ENCODE measurements at regions not wholly inside any gene's neighbourhood (a gene's known extent, or its start where the extent isn't known, plus 50 kb on each side); places are given as distances from the start of the nearest gene placed in this dataset.

DNA sequence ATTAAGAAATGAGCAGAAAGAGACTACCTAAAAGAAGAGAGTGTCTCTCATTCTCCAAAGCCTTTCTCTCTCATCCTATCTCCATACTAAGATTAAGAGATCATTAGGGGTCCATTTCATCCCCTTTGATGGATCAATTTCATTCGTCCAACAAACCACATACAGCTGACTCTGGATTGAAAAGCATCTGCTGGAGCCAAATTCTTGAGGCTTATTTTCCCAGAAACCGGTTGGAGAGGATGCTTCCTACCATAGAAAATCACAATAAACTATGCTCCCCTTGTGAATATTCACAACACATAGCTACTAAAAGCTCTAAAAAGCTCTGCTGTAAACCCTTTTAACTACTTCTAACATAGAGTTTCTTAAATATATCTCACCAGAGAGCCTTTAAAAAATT lies 755.0 kb upstream of the ZNF608 start:
- TF ChIP-seq CTCF (IDR thresholded peaks at IDR 0.05; ENCODE audit: partially characterized antibody, unreplicated experiment): no peak
- Mint-ChIP-seq H3K36me3 (ENCODE audit: unreplicated experiment) (no peaks in the 10 kb centered on the region), H3K4me3 (ENCODE audit: unreplicated experiment) (no peak overlapping the region), H3K9me3 (ENCODE audit: unreplicated experiment) (no peaks in the 10 kb centered on the region), H3K4me1 (ENCODE audit: low read depth, unreplicated experiment) (peaks cover 12% of the 10 kb centered on the region), H3K27me3 (ENCODE audit: unreplicated experiment) (no peaks in the 10 kb centered on the region), H3K27ac (ENCODE audit: unreplicated experiment) (no peak overlapping the region)
- DNase-seq: no peak

DNA sequence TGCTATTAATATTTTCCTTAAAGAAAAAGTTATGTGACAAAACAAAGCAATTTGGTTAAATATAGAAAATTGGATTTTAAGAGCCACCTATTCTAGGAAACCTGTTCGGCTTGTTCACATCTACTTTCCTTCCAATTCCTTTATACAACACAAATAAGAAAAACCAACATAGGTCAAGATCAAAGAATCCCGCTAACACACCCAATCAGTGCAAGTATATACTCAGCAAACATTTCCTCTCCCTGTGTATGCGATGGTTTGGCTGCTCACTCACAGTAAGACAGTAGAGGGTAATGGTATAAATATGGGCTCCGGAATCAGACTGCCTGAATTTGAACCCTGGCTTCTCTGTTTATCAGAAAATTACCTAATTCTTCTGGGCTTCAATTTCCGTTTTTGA lies 757.5 kb upstream of the ZNF608 start:
- Mint-ChIP-seq H3K36me3 (ENCODE audit: unreplicated experiment) (no peaks in the 10 kb centered on the region), H3K27ac (ENCODE audit: unreplicated experiment) (no peak overlapping the region), H3K4me1 (ENCODE audit: low read depth, unreplicated experiment) (peaks cover 10% of the 10 kb centered on the region), H3K27me3 (ENCODE audit: unreplicated experiment) (no peaks in the 10 kb centered on the region), H3K9me3 (ENCODE audit: unreplicated experiment) (peaks cover 1% of the 10 kb centered on the region), H3K4me3 (ENCODE audit: unreplicated experiment) (no peak overlapping the region)
- DNase-seq: no peak
- no peak for TF ChIP-seq CTCF (IDR thresholded peaks at IDR 0.05; ENCODE audit: partially characterized antibody, unreplicated experiment)

- TF ChIP-seq CTCF (IDR thresholded peaks at IDR 0.05; ENCODE audit: partially characterized antibody, unreplicated experiment): no peak
- DNase-seq: no peak
- Mint-ChIP-seq H3K36me3 (ENCODE audit: unreplicated experiment) (no peaks in the 10 kb centered on the region), H3K9me3 (ENCODE audit: unreplicated experiment) (peaks cover 1% of the 10 kb centered on the region), H3K4me1 (ENCODE audit: low read depth, unreplicated experiment) (peaks cover 4% of the 10 kb centered on the region), H3K27me3 (ENCODE audit: unreplicated experiment) (no peaks in the 10 kb centered on the region), H3K4me3 (ENCODE audit: unreplicated experiment) (no peak overlapping the region), H3K27ac (ENCODE audit: unreplicated experiment) (no peak overlapping the region)
These were observed 758.7 kb upstream of the ZNF608 start for GRCh38 chr5:125505115-125505514.

DNA sequence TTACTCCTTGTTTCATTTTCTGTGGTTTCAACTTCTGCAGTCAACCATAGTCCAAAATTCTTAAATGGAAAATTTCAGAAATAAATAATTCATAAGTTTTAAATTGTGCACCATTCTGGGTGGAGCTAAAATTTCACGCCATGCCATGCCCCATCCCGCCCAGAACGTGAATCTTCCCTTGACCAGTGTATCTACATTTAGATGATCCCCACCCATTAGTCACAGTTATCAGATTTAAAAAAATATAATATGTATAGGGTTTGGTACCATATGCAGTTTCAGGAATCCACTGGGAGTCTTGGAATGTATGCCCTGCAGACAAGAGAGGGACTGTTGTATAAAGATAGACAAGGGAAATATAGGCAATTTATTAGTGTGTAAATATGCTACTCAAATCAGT lies 759.7 kb upstream of the ZNF608 start:
- H3K36me3 Mint-ChIP-seq (ENCODE audit: unreplicated experiment): no peaks in the 10 kb centered on the region
- no peak overlapping the region for H3K27ac Mint-ChIP-seq (ENCODE audit: unreplicated experiment)
- peaks cover 1% of the 10 kb centered on the region for H3K9me3 Mint-ChIP-seq (ENCODE audit: unreplicated experiment)
- TF ChIP-seq CTCF (IDR thresholded peaks at IDR 0.05; ENCODE audit: partially characterized antibody, unreplicated experiment): no peak
- no peak overlapping the region for H3K4me3 Mint-ChIP-seq (ENCODE audit: unreplicated experiment)
- no peak for DNase-seq
- H3K4me1 Mint-ChIP-seq (ENCODE audit: low read depth, unreplicated experiment): peaks cover 4% of the 10 kb centered on the region
- H3K27me3 Mint-ChIP-seq (ENCODE audit: unreplicated experiment): no peaks in the 10 kb centered on the region

DNA sequence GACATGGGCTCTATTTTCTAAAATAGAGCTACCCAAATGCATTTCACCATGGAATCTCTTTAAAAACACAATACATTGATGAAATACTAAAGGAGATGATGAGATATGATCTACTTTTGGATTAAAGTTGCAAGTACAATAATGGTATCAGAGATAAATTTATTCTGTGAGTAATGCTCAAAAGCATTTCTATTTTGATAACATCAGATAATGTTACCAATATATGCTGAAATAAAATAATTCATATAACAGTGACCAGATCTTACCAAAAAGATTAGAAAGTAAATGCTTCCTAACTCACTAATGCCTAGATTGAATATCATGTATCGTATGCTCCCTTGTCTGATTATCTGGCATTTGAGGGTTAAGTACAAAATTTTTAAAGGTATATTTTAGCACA lies 761.8 kb upstream of the ZNF608 start:
- DNase-seq: no peak
- Mint-ChIP-seq H3K4me3 (ENCODE audit: unreplicated experiment) (no peak overlapping the region), H3K9me3 (ENCODE audit: unreplicated experiment) (peaks cover 1% of the 10 kb centered on the region), H3K27me3 (ENCODE audit: unreplicated experiment) (no peaks in the 10 kb centered on the region), H3K27ac (ENCODE audit: unreplicated experiment) (no peak overlapping the region), H3K36me3 (ENCODE audit: unreplicated experiment) (no peaks in the 10 kb centered on the region), H3K4me1 (ENCODE audit: low read depth, unreplicated experiment) (peaks cover 4% of the 10 kb centered on the region)
- no peak for TF ChIP-seq CTCF (IDR thresholded peaks at IDR 0.05; ENCODE audit: partially characterized antibody, unreplicated experiment)

Data from glutamatergic neuron (in vitro differentiated cells).